ENCODE measurements at regions not wholly inside any gene's neighbourhood (a gene's known extent, or its start where the extent isn't known, plus 50 kb on each side); places are given as distances from the start of the nearest gene placed in this dataset.

- Histone ChIP-seq H3K9me3 (ENCODE audit: control insufficient read depth, insufficient read depth, low read length) (no peaks in the 10 kb centered on the region), H3K79me1 (ENCODE audit: low read depth in 1 of 2, low read length in 2 of 2) (no peaks in the 10 kb centered on the region), H3K14ac (replicated peaks; ENCODE audit: low read depth, low read length) (no peak overlapping the region), H2BK120ac (ENCODE audit: low read depth, low read length) (no peak overlapping the region), H4K5ac (ENCODE audit: low read depth, low read length) (no peak overlapping the region), H4K91ac (ENCODE audit: insufficient read depth, low read depth, low read length) (no peak overlapping the region), H3K4me3 (ENCODE audit: insufficient read depth, low read depth, low read length) (no peak overlapping the region), H3K36me3 (ENCODE audit: control insufficient read depth, insufficient read depth, low read length) (no peaks in the 10 kb centered on the region), H3K27ac (ENCODE audit: insufficient read depth, low read length) (no peak overlapping the region), H3K9me1 (ENCODE audit: insufficient read depth, low read length) (no peaks in the 10 kb centered on the region), H2BK20ac (ENCODE audit: low read depth, low read length) (no peak overlapping the region), H3K9ac (ENCODE audit: low read depth, low read length) (no peak overlapping the region), H3K18ac (ENCODE audit: low read depth, low read length) (no peak overlapping the region), H3K27me3 (ENCODE audit: control insufficient read depth, insufficient read depth, low read length) (peaks cover 2% of the 10 kb centered on the region), H2BK5ac (ENCODE audit: low read depth, low read length, poor library complexity, severe bottlenecking) (no peak overlapping the region), H3K4ac (ENCODE audit: low read depth, low read length) (no peak overlapping the region), H3K4me2 (ENCODE audit: low read depth, low read length) (no peak overlapping the region), H3K23ac (ENCODE audit: low read depth, low read length) (no peak overlapping the region), H2AK5ac (ENCODE audit: low read depth, low read length) (no peak overlapping the region), H3K56ac (ENCODE audit: extremely low read depth, insufficient read depth, low read length) (no peak overlapping the region), H4K8ac (ENCODE audit: low read depth in 2 of 2, low read length in 2 of 2) (no peak overlapping the region), H2AFZ (replicated peaks; ENCODE audit: low read length, poor library complexity) (no peak overlapping the region), H3K4me1 (ENCODE audit: control insufficient read depth, insufficient read depth, low read length) (no peaks in the 10 kb centered on the region), H2BK15ac (ENCODE audit: low read depth, low read length) (no peak overlapping the region), H2AK9ac (replicated peaks; ENCODE audit: low read depth, low read length, poor library complexity) (no peak overlapping the region), H4K20me1 (ENCODE audit: insufficient read depth, low read length) (no peaks in the 10 kb centered on the region)
- ATAC-seq (ENCODE audit: low read depth) (no peak), DNase-seq (no peak)
- TF ChIP-seq SMC3 (IDR thresholded peaks at IDR 0.05; ENCODE audit: low read depth, low read length) (no peak), ELK1 (IDR thresholded peaks at IDR 0.05; ENCODE audit: borderline replicate concordance, low read depth, low read length) (no peak), MAFK (IDR thresholded peaks at IDR 0.05; ENCODE audit: low read depth, low read length) (no peak), NFE2L2 (IDR thresholded peaks at IDR 0.05; ENCODE audit: low read depth, low read length) (no peak), RFX5 (IDR thresholded peaks at IDR 0.05; ENCODE audit: low read depth, low read length) (no peak), RAD21 (IDR thresholded peaks at IDR 0.05; ENCODE audit: low read length) (no peak), CEBPB (IDR thresholded peaks at IDR 0.05; ENCODE audit: low read depth, low read length) (no peak), CHD1 (IDR thresholded peaks at IDR 0.05; ENCODE audit: low read depth, low read length) (no peak)
- POLR2A ChIA-PET (ENCODE audit: unreplicated experiment), result no interaction called here
- CTCF ChIA-PET, result no interaction called here
- intact Hi-C loops (cut with micrococcal nuclease) (no loop called here), dilution Hi-C loops (cut with HindIII; ENCODE audit: low sequenced_read_pairs, unreplicated experiment) (no loop called here), in situ Hi-C loops (cut with MboI; ENCODE audit: low sequenced_read_pairs) (no loop called here)
- BruUV-seq (replicated peaks), result no TSS peak
- WGBS, 2 experiments (ENCODE audit: extremely low coverage in 2 of 2, insufficient read length in 1 of 2), result no CpG with 5 or more reads among the region's 2 CpGs
These were observed 99.1 kb upstream of the TMTC1 start for GRCh38 chr12:29882846-29883245.
